ENCODE measurements at regions not wholly inside any gene's neighbourhood (a gene's known extent, or its start where the extent isn't known, plus 50 kb on each side); places are given as distances from the start of the nearest gene placed in this dataset.

GRCh38 chr3:148211725-148212124 lies 486.0 kb upstream of the AGTR1 start:
- H3K4me3 ChIP-seq (ENCODE audit: low read depth, low read length), result no peak overlapping the region
- peak; percentile 11 for DNase-seq (ENCODE audit: low read depth)
- TF ChIP-seq CTCF (IDR thresholded peaks at IDR 0.05; ENCODE audit: insufficient read depth, low read length), result no peak

- TF ChIP-seq CTCF (IDR thresholded peaks at IDR 0.05; ENCODE audit: insufficient read depth, low read length), result no peak
- no peak overlapping the region for H3K4me3 ChIP-seq (ENCODE audit: low read depth, low read length)
- DNase-seq (ENCODE audit: low read depth), result no peak
Measured at GRCh38 chr3:148214705-148215104, 483.0 kb upstream of the AGTR1 start.

- TF ChIP-seq CTCF (IDR thresholded peaks at IDR 0.05; ENCODE audit: insufficient read depth, low read length), result no peak
- H3K4me3 ChIP-seq (ENCODE audit: low read depth, low read length), result no peak overlapping the region
- DNase-seq (ENCODE audit: low read depth), result no peak
Measured at GRCh38 chr3:148217317-148217716, 480.4 kb upstream of the AGTR1 start.

- peak; percentile 45 for DNase-seq (ENCODE audit: low read depth)
- no peak overlapping the region for H3K4me3 ChIP-seq (ENCODE audit: low read depth, low read length)
- no peak for TF ChIP-seq CTCF (IDR thresholded peaks at IDR 0.05; ENCODE audit: insufficient read depth, low read length)
Measured at GRCh38 chr3:148218222-148218621, 479.5 kb upstream of the AGTR1 start.

- DNase-seq (ENCODE audit: low read depth), result no peak
- H3K4me3 ChIP-seq (ENCODE audit: low read depth, low read length), result no peak overlapping the region
- TF ChIP-seq CTCF (IDR thresholded peaks at IDR 0.05; ENCODE audit: insufficient read depth, low read length), result no peak
Measured at GRCh38 chr3:148219999-148220398, 477.7 kb upstream of the AGTR1 start.

- no peak for TF ChIP-seq CTCF (IDR thresholded peaks at IDR 0.05; ENCODE audit: insufficient read depth, low read length)
- no peak for DNase-seq (ENCODE audit: low read depth)
Measured at GRCh38 chr3:148221303-148221702, 476.4 kb upstream of the AGTR1 start.

GRCh38 chr3:148223266-148223665 lies 474.4 kb upstream of the AGTR1 start:
- no peak for TF ChIP-seq CTCF (IDR thresholded peaks at IDR 0.05; ENCODE audit: insufficient read depth, low read length)
- H3K4me3 ChIP-seq (ENCODE audit: low read depth, low read length), result no peak overlapping the region
- peak; percentile 18 for DNase-seq (ENCODE audit: low read depth)

More at GRCh38 chr3:148221303-148221702, 476.4 kb upstream of the AGTR1 start:
- H3K4me3 ChIP-seq (ENCODE audit: low read depth, low read length), result no peak overlapping the region

All from fibroblast of the aortic adventitia (primary cell).